Glutamatergic neuron (in vitro differentiated cells): ENCODE measurements at regions not wholly inside any gene's neighbourhood (a gene's known extent, or its start where the extent isn't known, plus 50 kb on each side); places are given as distances from the start of the nearest gene placed in this dataset.

Source experiments
- DNase-seq: peaks from one replicate; pipeline ENCODE4 v3.0.0; 2022
- H3K27ac Mint-ChIP-seq: one replicate; pipeline ENCODE4 v1.8.0; 2020; ENCODE audit warnings: mild to moderate bottlenecking, mixed read lengths, inconsistent platforms; ENCODE audit not compliant: unreplicated experiment
- H3K27me3 Mint-ChIP-seq: one replicate; pipeline ENCODE4 v1.8.0; 2020; ENCODE audit warnings: mild to moderate bottlenecking, moderate library complexity, mixed read lengths, inconsistent platforms; ENCODE audit not compliant: unreplicated experiment
- H3K36me3 Mint-ChIP-seq: one replicate; pipeline ENCODE4 v1.8.0; 2020; ENCODE audit warnings: mild to moderate bottlenecking, mixed read lengths, inconsistent platforms; ENCODE audit not compliant: unreplicated experiment
- H3K4me1 Mint-ChIP-seq: one replicate; pipeline ENCODE4 v1.8.0; 2020; ENCODE audit warnings: mild to moderate bottlenecking, low read depth, mixed read lengths, inconsistent platforms; ENCODE audit not compliant: unreplicated experiment
- H3K4me3 Mint-ChIP-seq: one replicate; pipeline ENCODE4 v1.8.0; 2020; ENCODE audit warnings: mild to moderate bottlenecking, mixed read lengths, inconsistent platforms; ENCODE audit not compliant: unreplicated experiment
- H3K9me3 Mint-ChIP-seq: one replicate; pipeline ENCODE4 v1.8.0; 2020; ENCODE audit warnings: mild to moderate bottlenecking, moderate library complexity, mixed read lengths, inconsistent platforms; ENCODE audit not compliant: unreplicated experiment
- CTCF ChIP-seq: fragments of 200-600 bp; sonication (generic); IDR thresholded peaks from one replicate; pipeline ENCODE4 v1.5.0; 2021; ENCODE audit not compliant: partially characterized antibody, unreplicated experiment

- no peaks in the 10 kb centered on the region for H3K4me1 Mint-ChIP-seq
- no peak overlapping the region for H3K27ac Mint-ChIP-seq
- no peaks in the 10 kb centered on the region for H3K9me3 Mint-ChIP-seq
- H3K4me3 Mint-ChIP-seq, result no peak overlapping the region
- no peaks in the 10 kb centered on the region for H3K36me3 Mint-ChIP-seq
- DNase-seq, result no peak
- no peaks in the 10 kb centered on the region for H3K27me3 Mint-ChIP-seq
- no peak for TF ChIP-seq CTCF
These were observed 1597.3 kb upstream of the LRRTM3 start for GRCh38 chr10:65328486-65328885.

- H3K27me3 Mint-ChIP-seq, result no peaks in the 10 kb centered on the region
- H3K36me3 Mint-ChIP-seq, result no peaks in the 10 kb centered on the region
- no peak for DNase-seq
- H3K27ac Mint-ChIP-seq, result no peak overlapping the region
- H3K9me3 Mint-ChIP-seq, result no peaks in the 10 kb centered on the region
- no peaks in the 10 kb centered on the region for H3K4me1 Mint-ChIP-seq
- no peak overlapping the region for H3K4me3 Mint-ChIP-seq
- TF ChIP-seq CTCF, result no peak
These were observed 1590.5 kb upstream of the LRRTM3 start for GRCh38 chr10:65335311-65335710.

GRCh38 chr10:65340340-65340739 lies 1585.5 kb upstream of the LRRTM3 start:
- DNase-seq, result no peak
- Mint-ChIP-seq H3K4me1 (no peaks in the 10 kb centered on the region), H3K27me3 (no peaks in the 10 kb centered on the region), H3K9me3 (no peaks in the 10 kb centered on the region), H3K27ac (no peak overlapping the region), H3K36me3 (no peaks in the 10 kb centered on the region), H3K4me3 (no peak overlapping the region)
- no peak for TF ChIP-seq CTCF

GRCh38 chr10:65341323-65341925 lies 1584.4 kb upstream of the LRRTM3 start:
- no peak overlapping the region for H3K27ac Mint-ChIP-seq
- TF ChIP-seq CTCF, result no peak
- DNase-seq, result no peak
- no peak overlapping the region for H3K4me3 Mint-ChIP-seq
- H3K36me3 Mint-ChIP-seq, result no peaks in the 10 kb centered on the region
- no peaks in the 10 kb centered on the region for H3K9me3 Mint-ChIP-seq
- no peaks in the 10 kb centered on the region for H3K4me1 Mint-ChIP-seq
- no peaks in the 10 kb centered on the region for H3K27me3 Mint-ChIP-seq

GRCh38 chr10:65342245-65342644 lies 1583.6 kb upstream of the LRRTM3 start:
- H3K36me3 Mint-ChIP-seq, result no peaks in the 10 kb centered on the region
- no peaks in the 10 kb centered on the region for H3K4me1 Mint-ChIP-seq
- H3K27me3 Mint-ChIP-seq, result no peaks in the 10 kb centered on the region
- no peaks in the 10 kb centered on the region for H3K9me3 Mint-ChIP-seq
- no peak for TF ChIP-seq CTCF
- DNase-seq, result no peak
- H3K27ac Mint-ChIP-seq, result no peak overlapping the region
- H3K4me3 Mint-ChIP-seq, result no peak overlapping the region
